BJ (cell line): ENCODE measurements at regions not wholly inside any gene's neighbourhood (a gene's known extent, or its start where the extent isn't known, plus 50 kb on each side); places are given as distances from the start of the nearest gene placed in this dataset.

ENCODE experiments used
- CTCF ChIA-PET: fragments of 350-600 bp; formaldehyde crosslinking; extraction: SDS; loops from one replicate; lab custom pipeline; 2021; ENCODE audit warnings: antibody characterized with exemption, inconsistent platforms; lab: Yijun Ruan, JAX
- POLR2A ChIA-PET: fragments of 300-600 bp; sonication (Branson Sonifier 250); formaldehyde crosslinking; extraction: SDS; loops from one replicate; lab custom pipeline; 2021; ENCODE audit warnings: antibody characterized with exemption; lab: Charles Lee
- DNase-seq: peaks from one replicate; pipeline ENCODE4 v3.0.0-alpha.2; 2011; ENCODE audit warnings: low read depth
- H3K27me3 ChIP-seq: 2 replicates; pipeline ENCODE4 v1.6.0; 2011; ENCODE audit warnings: low read length; ENCODE audit not compliant: control insufficient read depth, insufficient read depth
- H3K36me3 ChIP-seq: 2 replicates; pipeline ENCODE4 v1.5.1; 2011; ENCODE audit warnings: low read length; ENCODE audit not compliant: control insufficient read depth, insufficient read depth
- H3K4me3 ChIP-seq: 2 replicates; pipeline ENCODE4 v1.5.1; 2011; ENCODE audit warnings: low read depth, mild to moderate bottlenecking, control low read depth, low read length
- CTCF ChIP-seq: IDR thresholded peaks from 2 replicates; pipeline ENCODE4 v1.5.1; 2011; ENCODE audit warnings: low read depth, mild to moderate bottlenecking, control low read depth, inconsistent platforms, low read length, moderate library complexity; ENCODE audit not compliant: insufficient read depth

GRCh38 chr2:39933196-39933595, 154.1 kb upstream of the THUMPD2 start:
- POLR2A ChIA-PET: interaction anchor here (0.6 to 0.8 kb wide), 3 partner anchors 91 to 415 kb away, joined by 3 to 5 read pairs (median 4); no protein-coding TSS in a partner anchor
- TF ChIP-seq CTCF: no peak
- Histone ChIP-seq H3K27me3 (no peaks in the 10 kb centered on the region), H3K36me3 (no peaks in the 10 kb centered on the region), H3K4me3 (no peak overlapping the region)
- DNase-seq: no peak
- CTCF ChIA-PET: interaction anchor here (0.8 kb wide), 1 partner anchor 19 kb away, joined by 5 read pairs; no protein-coding TSS in a partner anchor

GRCh38 chr2:39932198-39932597, 153.1 kb upstream of the THUMPD2 start:
- Histone ChIP-seq H3K36me3 (no peaks in the 10 kb centered on the region), H3K27me3 (no peaks in the 10 kb centered on the region), H3K4me3 (no peak overlapping the region)
- no peak for TF ChIP-seq CTCF
- POLR2A ChIA-PET: interaction anchor here (0.7 kb wide), 1 partner anchor 10 kb away, joined by 4 read pairs; no protein-coding TSS in a partner anchor
- no peak for DNase-seq
- CTCF ChIA-PET: interaction anchor here (0.8 kb wide), 1 partner anchor 18 kb away, joined by 5 read pairs; no protein-coding TSS in a partner anchor

GRCh38 chr2:39930175-39930917, 151.3 kb upstream of the THUMPD2 start:
- ChIA-PET CTCF (interaction anchor here (1.1 kb wide), 1 partner anchor 192 kb away, joined by 3 read pairs; no protein-coding TSS in a partner anchor), POLR2A (no interaction called here)
- DNase-seq: no peak
- Histone ChIP-seq H3K36me3 (no peaks in the 10 kb centered on the region), H3K27me3 (no peaks in the 10 kb centered on the region), H3K4me3 (no peak overlapping the region)
- TF ChIP-seq CTCF: no peak

GRCh38 chr2:39929531-39929930, 150.5 kb upstream of the THUMPD2 start:
- H3K4me3 ChIP-seq: no peak overlapping the region
- DNase-seq: no peak
- H3K27me3 ChIP-seq: no peaks in the 10 kb centered on the region
- H3K36me3 ChIP-seq: no peaks in the 10 kb centered on the region
- ChIA-PET POLR2A (no interaction called here), CTCF (no interaction called here)
- TF ChIP-seq CTCF: no peak

- no peak for TF ChIP-seq CTCF
- POLR2A ChIA-PET: no interaction called here
- DNase-seq: no peak
- Histone ChIP-seq H3K27me3 (no peaks in the 10 kb centered on the region), H3K4me3 (no peak overlapping the region), H3K36me3 (no peaks in the 10 kb centered on the region)
- CTCF ChIA-PET: no interaction called here
Observed at GRCh38 chr2:39925312-39925711, 146.3 kb upstream of the THUMPD2 start.
